ENCODE measurements at regions not wholly inside any gene's neighbourhood (a gene's known extent, or its start where the extent isn't known, plus 50 kb on each side); places are given as distances from the start of the nearest gene placed in this dataset.

- Histone ChIP-seq H3K27ac (no peak overlapping the region), H3K36me3 (no peaks in the 10 kb centered on the region), H3K4me3 (no peak overlapping the region), H3K27me3 (no peaks in the 10 kb centered on the region), H3K9me3 (no peaks in the 10 kb centered on the region), H3K4me1 (no peaks in the 10 kb centered on the region)
- TF ChIP-seq POLR2A (IDR thresholded peaks at IDR 0.05): no peak
- TF ChIP-seq CTCF (IDR thresholded peaks at IDR 0.05): no peak
- no peak for DNase-seq
- intact Hi-C loops (cut with DNase I; ENCODE audit: low total_unique reads): no loop called here
Observed at GRCh38 chr3:190175490-190175889, 54.8 kb upstream of the P3H2 start.

- no peaks in the 10 kb centered on the region for H3K27me3 ChIP-seq
- TF ChIP-seq CTCF (IDR thresholded peaks at IDR 0.05) (no peak), POLR2A (IDR thresholded peaks at IDR 0.05) (no peak)
- intact Hi-C loops (cut with DNase I; ENCODE audit: low total_unique reads): no loop called here
- no peak for DNase-seq
- H3K36me3 ChIP-seq: no peaks in the 10 kb centered on the region
- no peak overlapping the region for H3K4me3 ChIP-seq
- H3K27ac ChIP-seq: no peak overlapping the region
- no peaks in the 10 kb centered on the region for H3K4me1 ChIP-seq
- H3K9me3 ChIP-seq: no peaks in the 10 kb centered on the region
Observed at GRCh38 chr3:190174471-190174870, 53.8 kb upstream of the P3H2 start.

- Histone ChIP-seq H3K27me3 (no peaks in the 10 kb centered on the region), H3K36me3 (no peaks in the 10 kb centered on the region), H3K4me1 (no peaks in the 10 kb centered on the region), H3K9me3 (no peaks in the 10 kb centered on the region), H3K4me3 (no peak overlapping the region), H3K27ac (no peak overlapping the region)
- no peak for DNase-seq
- TF ChIP-seq POLR2A (IDR thresholded peaks at IDR 0.05): no peak
- no peak for TF ChIP-seq CTCF (IDR thresholded peaks at IDR 0.05)
- intact Hi-C loops (cut with DNase I; ENCODE audit: low total_unique reads): no loop called here
Observed at GRCh38 chr3:190173426-190173825, 52.7 kb upstream of the P3H2 start.

- Histone ChIP-seq H3K9me3 (no peaks in the 10 kb centered on the region), H3K4me1 (no peaks in the 10 kb centered on the region), H3K36me3 (no peaks in the 10 kb centered on the region), H3K4me3 (no peak overlapping the region), H3K27me3 (no peaks in the 10 kb centered on the region), H3K27ac (no peak overlapping the region)
- intact Hi-C loops (cut with DNase I; ENCODE audit: low total_unique reads): no loop called here
- DNase-seq: no peak
- TF ChIP-seq CTCF (IDR thresholded peaks at IDR 0.05) (no peak), POLR2A (IDR thresholded peaks at IDR 0.05) (no peak)
Observed at GRCh38 chr3:190172751-190173150, 52.1 kb upstream of the P3H2 start.
